ENCODE measurements at regions not wholly inside any gene's neighbourhood (a gene's known extent, or its start where the extent isn't known, plus 50 kb on each side); places are given as distances from the start of the nearest gene placed in this dataset.

- DNase-seq: no peak
These were observed 49.7 kb upstream of the ARHGAP5 start for GRCh38 chr14:32027255-32027939.
